WI38 (cell line): ENCODE measurements at regions not wholly inside any gene's neighbourhood (a gene's known extent, or its start where the extent isn't known, plus 50 kb on each side); places are given as distances from the start of the nearest gene placed in this dataset.
"Not testable (repeated sequence)": the region's sequence is repeated elsewhere in the genome, so short reads cannot be mapped to it uniquely, and the experiment has no call there.

Experiments used
- H3K4me3 ChIP-seq: 2 replicates; pipeline ENCODE4 v1.5.1; 2011; ENCODE audit warnings: low read depth, mild to moderate bottlenecking, control low read depth, low read length
- CTCF ChIP-seq: IDR thresholded peaks from 2 replicates; pipeline ENCODE4 v1.5.1; 2012; ENCODE audit warnings: low read depth, mild to moderate bottlenecking, control low read depth, low read length

GRCh38 chr13:58680115-58680514 lies 1048.6 kb downstream of the PCDH17 start:
- no peak for TF ChIP-seq CTCF
- H3K4me3 ChIP-seq = no peak overlapping the region

GRCh38 chr13:58682616-58683015 lies 1051.1 kb downstream of the PCDH17 start:
- TF ChIP-seq CTCF = no peak
- no peak overlapping the region for H3K4me3 ChIP-seq

GRCh38 chr13:58687148-58687547 lies 1055.6 kb downstream of the PCDH17 start:
- no peak for TF ChIP-seq CTCF

GRCh38 chr13:58698531-58698930 lies 1067.0 kb downstream of the PCDH17 start:
- no peak overlapping the region for H3K4me3 ChIP-seq
- no peak for TF ChIP-seq CTCF

More at GRCh38 chr13:58687148-58687547, 1055.6 kb downstream of the PCDH17 start:
- H3K4me3 ChIP-seq = no peak overlapping the region

- H3K4me3 ChIP-seq = no peak overlapping the region
- no peak for TF ChIP-seq CTCF
These were observed 1073.4 kb downstream of the PCDH17 start for GRCh38 chr13:58704953-58705352.

- no peak overlapping the region for H3K4me3 ChIP-seq
- no peak for TF ChIP-seq CTCF
These were observed 1074.9 kb downstream of the PCDH17 start for GRCh38 chr13:58706421-58706820.

GRCh38 chr13:58712191-58712590 lies 1080.6 kb downstream of the PCDH17 start:
- no peak overlapping the region for H3K4me3 ChIP-seq
- no peak for TF ChIP-seq CTCF

GRCh38 chr13:58714016-58714415 lies 1082.5 kb downstream of the PCDH17 start:
- H3K4me3 ChIP-seq = not testable (repeated sequence)
